ENCODE measurements at regions not wholly inside any gene's neighbourhood (a gene's known extent, or its start where the extent isn't known, plus 50 kb on each side); places are given as distances from the start of the nearest gene placed in this dataset.
"Not testable (repeated sequence)": the region's sequence is repeated elsewhere in the genome, so short reads cannot be mapped to it uniquely, and the experiment has no call there.

DNA sequence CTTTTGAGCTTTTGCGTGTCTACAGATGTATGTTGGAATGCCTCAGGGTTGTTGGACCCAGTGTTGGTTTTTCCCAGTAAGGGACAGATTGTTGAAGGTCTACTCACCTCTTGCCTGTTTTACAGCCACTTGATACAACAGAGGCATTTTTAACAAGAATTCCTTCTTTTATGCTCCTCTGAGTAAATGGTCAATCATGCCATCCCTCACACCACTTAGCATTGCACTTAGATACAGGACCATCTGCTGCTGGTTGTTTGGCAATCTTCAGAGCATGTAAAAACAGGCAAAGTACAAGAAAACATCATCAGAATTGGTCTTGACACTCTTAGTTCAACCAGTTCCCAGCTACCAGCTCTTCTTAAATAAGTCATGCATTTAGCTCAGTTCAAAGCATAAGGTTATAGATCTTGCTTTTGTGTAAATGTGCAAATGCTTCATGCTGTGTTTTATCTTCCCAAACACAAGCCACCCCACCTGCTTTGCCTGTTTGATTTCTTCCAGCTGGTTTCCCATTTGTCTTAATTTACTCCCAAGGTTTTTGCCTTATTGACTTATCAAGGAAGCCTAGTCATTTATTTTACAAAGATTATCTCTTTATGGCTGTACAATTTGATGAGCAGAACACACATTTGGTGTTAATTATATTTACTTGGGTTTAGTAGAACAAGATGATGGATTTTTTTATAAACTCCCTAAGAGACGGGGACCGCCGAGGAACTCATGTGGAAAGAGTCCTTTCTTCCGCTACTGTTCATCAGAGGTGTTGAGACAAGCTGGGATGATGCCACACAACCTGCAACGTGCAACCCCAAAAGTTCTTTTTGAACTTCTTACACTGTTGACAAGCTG, 136.6 kb downstream of the AHR start:
- no peaks in the 10 kb centered on the region for H3K79me2 ChIP-seq (ENCODE audit: low read depth)
- POLR2A ChIA-PET (ENCODE audit: unreplicated experiment): no interaction called here
- no peak for DNase-seq
- H3K4me2 ChIP-seq: no peak overlapping the region
- peaks cover 4% of the 10 kb centered on the region; the same call in 1 of the 2 replicates for H3K9me2 ChIP-seq (ENCODE audit: insufficient read depth)
- no peaks in the 10 kb centered on the region for H3K4me1 ChIP-seq (replicated peaks; ENCODE audit: insufficient read depth)
- no peaks in the 10 kb centered on the region for H3F3A ChIP-seq (ENCODE audit: insufficient read depth, low read depth)
- H3K9me3 ChIP-seq (ENCODE audit: insufficient read depth, low read depth): peaks cover 12% of the 10 kb centered on the region
- H3K36me3 ChIP-seq (ENCODE audit: low read depth): no peaks in the 10 kb centered on the region
- CTCF ChIA-PET: no interaction called here
- H3K27ac ChIP-seq: no peak overlapping the region
- TF ChIP-seq EZH2 (IDR thresholded peaks at IDR 0.05; ENCODE audit: low read depth) (no peak), CTCF (conservative IDR thresholded peaks at IDR 0.05) (no peak)
- no peak overlapping the region for H3K4me3 ChIP-seq
- intact Hi-C loops (cut with micrococcal nuclease; ENCODE audit: unreplicated experiment): no loop called here
- BruUV-seq (replicated peaks): no TSS peak
- H3K27me3 ChIP-seq (ENCODE audit: insufficient read depth, low read depth): no peaks in the 10 kb centered on the region
- H2AFZ ChIP-seq: no peak overlapping the region
- H4K20me1 ChIP-seq (ENCODE audit: insufficient read depth): no peaks in the 10 kb centered on the region

- no TSS peak for BruUV-seq (replicated peaks)
- no peak overlapping the region for H3K4me3 ChIP-seq
- H3K79me2 ChIP-seq (ENCODE audit: low read depth): no peaks in the 10 kb centered on the region
- no peaks in the 10 kb centered on the region for H3F3A ChIP-seq (ENCODE audit: insufficient read depth, low read depth)
- TF ChIP-seq CTCF (conservative IDR thresholded peaks at IDR 0.05): no peak
- no peak for TF ChIP-seq EZH2 (IDR thresholded peaks at IDR 0.05; ENCODE audit: low read depth)
- intact Hi-C loops (cut with micrococcal nuclease; ENCODE audit: unreplicated experiment): no loop called here
- no peak for DNase-seq
- H3K9me2 ChIP-seq (ENCODE audit: insufficient read depth): no peaks in the 10 kb centered on the region
- H4K20me1 ChIP-seq (ENCODE audit: insufficient read depth): no peaks in the 10 kb centered on the region
- CTCF ChIA-PET: no interaction called here
- no peak overlapping the region for H3K27ac ChIP-seq
- no peaks in the 10 kb centered on the region for H3K27me3 ChIP-seq (ENCODE audit: insufficient read depth, low read depth)
- no peak overlapping the region for H3K4me2 ChIP-seq
- POLR2A ChIA-PET (ENCODE audit: unreplicated experiment): no interaction called here
- peaks cover 23% of the 10 kb centered on the region for H3K9me3 ChIP-seq (ENCODE audit: insufficient read depth, low read depth)
- H3K4me1 ChIP-seq (replicated peaks; ENCODE audit: insufficient read depth): no peaks in the 10 kb centered on the region
- H3K36me3 ChIP-seq (ENCODE audit: low read depth): no peaks in the 10 kb centered on the region
- H2AFZ ChIP-seq: no peak overlapping the region
These were observed 137.7 kb downstream of the AHR start for GRCh38 chr7:17436126-17436525.

DNA sequence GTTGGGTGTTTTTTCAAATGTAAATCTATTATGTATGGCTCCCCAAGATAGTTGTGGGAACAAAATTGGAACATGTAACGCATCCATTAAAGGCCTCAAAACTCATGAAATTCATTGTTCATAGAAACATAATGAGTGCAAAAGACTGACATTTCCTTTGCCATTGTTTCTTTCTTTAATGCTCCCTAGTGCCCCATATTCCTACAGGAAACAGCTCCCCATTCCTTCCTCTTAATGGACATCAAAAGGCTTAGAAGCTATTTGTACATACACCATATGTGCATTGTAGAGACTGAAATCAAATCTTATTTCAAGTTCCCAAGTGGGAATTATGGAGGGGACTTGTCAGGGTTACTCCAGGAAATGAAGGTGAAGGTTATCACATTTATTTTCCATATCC, 139.1 kb downstream of the AHR start:
- Histone ChIP-seq H3F3A (ENCODE audit: insufficient read depth, low read depth) (no peaks in the 10 kb centered on the region), H3K36me3 (ENCODE audit: low read depth) (no peaks in the 10 kb centered on the region), H3K9me2 (ENCODE audit: insufficient read depth) (no peaks in the 10 kb centered on the region), H3K79me2 (ENCODE audit: low read depth) (no peaks in the 10 kb centered on the region), H3K4me1 (replicated peaks; ENCODE audit: insufficient read depth) (no peaks in the 10 kb centered on the region), H3K4me3 (no peak overlapping the region), H4K20me1 (ENCODE audit: insufficient read depth) (no peaks in the 10 kb centered on the region), H3K9me3 (ENCODE audit: insufficient read depth, low read depth) (peaks cover 23% of the 10 kb centered on the region), H3K4me2 (no peak overlapping the region), H2AFZ (no peak overlapping the region), H3K27ac (no peak overlapping the region), H3K27me3 (ENCODE audit: insufficient read depth, low read depth) (no peaks in the 10 kb centered on the region)
- ChIA-PET POLR2A (ENCODE audit: unreplicated experiment) (interaction anchor here (0.5 kb wide), 1 partner anchor 274 kb away, joined by 3 read pairs; no protein-coding TSS in a partner anchor), CTCF (no interaction called here)
- TF ChIP-seq EZH2 (IDR thresholded peaks at IDR 0.05; ENCODE audit: low read depth) (no peak), CTCF (conservative IDR thresholded peaks at IDR 0.05) (no peak)
- no peak for DNase-seq
- BruUV-seq (replicated peaks): no TSS peak
- intact Hi-C loops (cut with micrococcal nuclease; ENCODE audit: unreplicated experiment): no loop called here

- H2AFZ ChIP-seq; H3K79me2 ChIP-seq (ENCODE audit: low read depth); H3K27me3 ChIP-seq (ENCODE audit: insufficient read depth, low read depth); H3K27ac ChIP-seq; H4K20me1 ChIP-seq (ENCODE audit: insufficient read depth); DNase-seq; H3K36me3 ChIP-seq (ENCODE audit: low read depth); H3F3A ChIP-seq (ENCODE audit: insufficient read depth, low read depth); H3K4me3 ChIP-seq; BruUV-seq (replicated peaks); H3K4me2 ChIP-seq; CTCF ChIA-PET; POLR2A ChIA-PET (ENCODE audit: unreplicated experiment); H3K9me2 ChIP-seq (ENCODE audit: insufficient read depth): not testable (repeated sequence)
- Histone ChIP-seq H3K4me1 (replicated peaks; ENCODE audit: insufficient read depth) (peaks cover 11% of the 10 kb centered on the region), H3K9me3 (ENCODE audit: insufficient read depth, low read depth) (peaks cover 35% of the 10 kb centered on the region)
- intact Hi-C loops (cut with micrococcal nuclease; ENCODE audit: unreplicated experiment): loop anchor here (5.0 to 10.0 kb wide), 3 partner anchors 68 to 455 kb away; no protein-coding TSS in a partner anchor
These were observed 141.8 kb downstream of the AHR start for GRCh38 chr7:17440025-17440784.

All from PC-9 (cell line).